AG04450 (cell line): ENCODE measurements at regions not wholly inside any gene's neighbourhood (a gene's known extent, or its start where the extent isn't known, plus 50 kb on each side); places are given as distances from the start of the nearest gene placed in this dataset.
A peak's percentile ranks its signal among the peaks of the same experiment; 100 is the strongest.

Experiments used
- CTCF ChIA-PET: fragments of 300-600, 350-600 bp; formaldehyde crosslinking; extraction: SDS; loops from one replicate; lab custom pipeline; 2022; ENCODE audit warnings: antibody characterized with exemption, inconsistent platforms; lab: Charles Lee
- POLR2A ChIA-PET: fragments of 350-600 bp; formaldehyde crosslinking; extraction: SDS; loops from one replicate; lab custom pipeline; 2021; ENCODE audit warnings: antibody characterized with exemption, inconsistent platforms; lab: Yijun Ruan, JAX
- DNase-seq: peaks from one replicate; pipeline ENCODE4 v3.0.0-alpha.2; 2011; ENCODE audit warnings: low read depth, low spot score
- H3K27ac ChIP-seq: one replicate; pipeline ENCODE4 v1.5.1; 2012; ENCODE audit warnings: low read depth, low read length, control low read depth
- H3K27me3 ChIP-seq: one replicate; pipeline ENCODE4 v1.6.0; 2012; ENCODE audit warnings: low read length; ENCODE audit not compliant: control insufficient read depth, insufficient read depth
- H3K4me3 ChIP-seq: 2 replicates; pipeline ENCODE4 v1.5.1; 2011; ENCODE audit warnings: mild to moderate bottlenecking, low read depth, low read length, control low read depth
- H3K9me3 ChIP-seq: 2 replicates; pipeline ENCODE4 v1.5.1; 2012; ENCODE audit warnings: low read length; ENCODE audit not compliant: control insufficient read depth, insufficient read depth
- CTCF ChIP-seq: IDR thresholded peaks from 2 replicates; pipeline ENCODE4 v1.5.1; 2011; ENCODE audit warnings: low read depth, low read length, control low read depth, inconsistent platforms

GRCh38 chr6:27617700-27618689 is 145.1 kb upstream of the ZNF184 start:
- Histone ChIP-seq H3K9me3 (no peaks in the 10 kb centered on the region), H3K27ac (no peak overlapping the region), H3K4me3 (peak overlapping the region; percentile 59), H3K27me3 (no peaks in the 10 kb centered on the region)
- ChIA-PET POLR2A (no interaction called here), CTCF (interaction anchor here (1.0 to 1.3 kb wide), 2 partner anchors 12 to 155 kb away, joined by 4 to 5 read pairs; no protein-coding TSS in a partner anchor)
- 0 out of 2 replicates have a peak, but pooled peaks have one; percentile 4 for TF ChIP-seq CTCF
- no peak for DNase-seq

- TF ChIP-seq CTCF: no peak
- Histone ChIP-seq H3K27ac (no peak overlapping the region), H3K4me3 (peak overlapping the region; percentile 59), H3K27me3 (no peaks in the 10 kb centered on the region), H3K9me3 (no peaks in the 10 kb centered on the region)
- ChIA-PET CTCF (interaction anchor here (1.0 to 1.3 kb wide), 2 partner anchors 13 to 155 kb away, joined by 4 to 5 read pairs; no protein-coding TSS in a partner anchor), POLR2A (no interaction called here)
- no peak for DNase-seq
These were observed 144.3 kb upstream of the ZNF184 start for GRCh38 chr6:27617046-27617687.

GRCh38 chr6:27616328-27617045 is 143.6 kb upstream of the ZNF184 start:
- no peak for DNase-seq
- CTCF ChIA-PET: interaction anchor here (1.3 kb wide), 1 partner anchor 156 kb away, joined by 4 read pairs; no protein-coding TSS in a partner anchor
- POLR2A ChIA-PET: no interaction called here
- no peaks in the 10 kb centered on the region for H3K9me3 ChIP-seq
- no peak overlapping the region for H3K27ac ChIP-seq
- H3K27me3 ChIP-seq: no peaks in the 10 kb centered on the region
- TF ChIP-seq CTCF: no peak
- peak overlapping the region; percentile 59 for H3K4me3 ChIP-seq

- Histone ChIP-seq H3K4me3 (no peak overlapping the region), H3K27me3 (no peaks in the 10 kb centered on the region), H3K9me3 (no peaks in the 10 kb centered on the region; the same call in 1 of the 2 replicates), H3K27ac (no peak overlapping the region)
- ChIA-PET CTCF (no interaction called here), POLR2A (no interaction called here)
- no peak for DNase-seq
- no peak for TF ChIP-seq CTCF
These were observed 138.5 kb upstream of the ZNF184 start for GRCh38 chr6:27611451-27611850.
